HG03039 (cell line): ENCODE measurements at regions not wholly inside any gene's neighbourhood (a gene's known extent, or its start where the extent isn't known, plus 50 kb on each side); places are given as distances from the start of the nearest gene placed in this dataset.
"Not testable (repeated sequence)": the region's sequence is repeated elsewhere in the genome, so short reads cannot be mapped to it uniquely, and the experiment has no call there.

Experiments used
- ATAC-seq: cut with Tn5 transposase; IDR thresholded peaks from one replicate; pipeline ENCODE4 v1.9.1; 2021; ENCODE audit warnings: mild to moderate bottlenecking, moderate library complexity; ENCODE audit not compliant: unreplicated experiment

- ATAC-seq, result no peak
Measured at GRCh38 chr5:173434270-173434669, 106.1 kb upstream of the STC2 start.

GRCh38 chr5:173430394-173430793 is 102.2 kb upstream of the STC2 start:
- no peak for ATAC-seq

- no peak for ATAC-seq
Measured at GRCh38 chr5:173429489-173430150, 101.4 kb upstream of the STC2 start.

- no peak for ATAC-seq
Measured at GRCh38 chr5:173423452-173424117, 95.4 kb upstream of the STC2 start.

GRCh38 chr5:173420108-173420507 is 91.9 kb upstream of the STC2 start:
- no peak for ATAC-seq

GRCh38 chr5:173413471-173413982 is 85.3 kb upstream of the STC2 start:
- no peak for ATAC-seq

- ATAC-seq, result no peak
Measured at GRCh38 chr5:173412566-173412965, 84.4 kb upstream of the STC2 start.

- ATAC-seq, result no peak
Measured at GRCh38 chr5:173411791-173412555, 83.8 kb upstream of the STC2 start.

- ATAC-seq, result no peak
Measured at GRCh38 chr5:173410459-173411233, 82.4 kb upstream of the STC2 start.

- no peak for ATAC-seq
Measured at GRCh38 chr5:173408946-173409345, 80.7 kb upstream of the STC2 start.

GRCh38 chr5:173399851-173400250 is 71.6 kb upstream of the STC2 start:
- ATAC-seq, result no peak

- no peak for ATAC-seq
Measured at GRCh38 chr5:173397516-173397915, 69.3 kb upstream of the STC2 start.

GRCh38 chr5:173396311-173396993 is 68.2 kb upstream of the STC2 start:
- ATAC-seq, result no peak

GRCh38 chr5:173395933-173396308 is 67.7 kb upstream of the STC2 start:
- ATAC-seq, result no peak

- no peak for ATAC-seq
Measured at GRCh38 chr5:173395257-173395932, 67.2 kb upstream of the STC2 start.

- ATAC-seq, result no peak
Measured at GRCh38 chr5:173394701-173395100, 66.5 kb upstream of the STC2 start.

GRCh38 chr5:173392172-173392571 is 64.0 kb upstream of the STC2 start:
- ATAC-seq, result no peak

- ATAC-seq, result no peak
Measured at GRCh38 chr5:173391031-173391430, 62.8 kb upstream of the STC2 start.

GRCh38 chr5:173387293-173387692 is 59.1 kb upstream of the STC2 start:
- not testable (repeated sequence) for ATAC-seq

- ATAC-seq, result no peak
Measured at GRCh38 chr5:173385832-173386360, 57.7 kb upstream of the STC2 start.
